Inferior parietal cortex (tissue), 1 donor: ENCODE measurements at regions not wholly inside any gene's neighbourhood (a gene's known extent, or its start where the extent isn't known, plus 50 kb on each side); places are given as distances from the start of the nearest gene placed in this dataset.
"Not testable (repeated sequence)": the region's sequence is repeated elsewhere in the genome, so short reads cannot be mapped to it uniquely, and the experiment has no call there.

Source experiments
- DNase-seq: peaks from one replicate; pipeline ENCODE4 v3.0.0-alpha.2; 2016; ENCODE audit errors: extremely low spot score

DNA sequence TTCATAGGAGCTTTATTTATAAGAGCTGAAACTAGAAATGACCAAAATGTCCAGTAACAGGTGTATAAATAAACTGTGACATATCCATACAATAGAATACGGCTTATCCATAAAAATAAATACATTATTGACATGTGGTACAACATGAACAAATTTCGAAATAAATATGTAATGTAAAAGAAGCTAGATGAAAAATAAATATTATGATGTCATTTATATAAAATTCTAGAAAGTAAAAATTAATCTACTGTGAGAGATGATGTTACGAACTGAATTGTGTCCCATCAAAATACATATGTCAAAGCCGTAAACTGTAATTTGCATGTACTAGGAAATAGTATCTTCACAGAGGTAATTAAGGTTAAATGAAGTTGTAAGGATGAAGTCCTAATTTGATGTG, 1104.9 kb downstream of the NSUN3 start:
- DNase-seq, result no peak

DNA sequence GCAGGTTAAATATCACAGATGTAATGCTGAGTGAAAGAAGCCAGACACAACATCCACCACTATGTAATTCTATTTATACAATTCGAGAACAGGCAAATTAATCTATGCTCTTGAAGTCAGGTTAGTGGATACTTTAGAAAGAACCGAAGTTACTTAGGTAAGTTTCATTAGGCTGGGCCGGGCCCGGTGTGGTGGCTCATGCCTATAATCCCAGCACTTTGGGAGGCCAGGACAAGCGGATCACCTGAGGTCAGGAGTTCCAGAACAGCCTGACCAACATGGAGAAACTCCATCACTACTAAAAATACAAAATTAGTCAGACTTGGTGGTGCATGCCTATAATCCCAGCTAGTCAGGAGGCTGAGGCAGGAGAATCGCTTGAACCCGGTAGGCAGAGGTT, 1105.7 kb downstream of the NSUN3 start:
- DNase-seq, result no peak

DNA sequence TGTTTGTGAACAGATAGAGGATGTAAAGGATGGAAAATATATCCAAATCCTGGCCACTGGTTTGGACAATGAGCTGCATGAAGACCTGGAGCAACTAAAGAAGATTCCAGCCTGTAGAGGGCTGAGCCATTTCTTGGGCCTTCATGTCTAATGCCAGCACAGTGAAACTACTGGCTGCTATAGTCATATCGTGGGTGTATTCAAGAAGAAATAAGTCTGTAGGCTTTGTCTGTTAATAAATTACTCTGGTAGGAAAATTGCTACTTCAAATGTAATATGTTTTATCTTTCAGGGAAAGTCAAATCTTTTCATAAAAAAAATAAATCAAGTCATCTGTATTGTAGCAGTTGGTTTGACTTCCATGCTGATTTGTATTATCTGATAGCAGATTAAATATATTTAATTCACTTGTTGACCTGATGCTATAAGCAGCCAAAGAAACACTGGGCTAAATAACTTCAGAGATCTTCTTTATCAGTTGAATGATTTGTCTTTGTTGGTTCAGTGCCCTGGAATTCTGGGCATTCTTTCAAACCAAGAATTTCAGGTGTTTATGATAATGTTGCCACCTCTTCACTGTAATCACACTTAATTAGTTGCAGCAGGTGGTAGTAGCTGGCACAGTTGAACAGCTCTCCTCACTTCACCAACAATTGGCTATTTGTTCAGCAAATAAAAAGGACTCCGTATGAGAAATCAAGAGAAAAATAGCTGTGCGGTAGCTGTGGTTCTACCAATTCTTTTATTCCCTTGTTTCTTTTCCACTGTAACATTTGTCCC, 1109.5 kb downstream of the NSUN3 start:
- DNase-seq, result no peak

DNA sequence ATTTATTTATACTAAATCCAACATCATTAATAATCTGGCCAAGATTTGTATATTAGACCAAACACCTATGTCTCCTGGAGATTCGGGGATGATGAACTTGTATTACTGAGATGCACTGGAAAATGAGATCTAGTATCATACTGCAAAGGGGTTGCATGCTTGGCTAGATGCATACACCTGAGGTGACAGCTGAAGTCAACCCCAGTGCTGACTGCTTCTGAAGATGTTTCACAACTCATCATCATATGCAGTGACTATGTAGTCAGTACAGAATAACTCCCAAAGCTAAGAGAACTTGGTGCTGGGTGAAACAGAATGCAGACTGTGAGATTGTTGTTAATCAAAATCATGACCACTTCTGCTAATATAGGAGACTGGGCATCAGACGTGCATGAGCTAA, 1114.2 kb downstream of the NSUN3 start:
- DNase-seq, result no peak

DNA sequence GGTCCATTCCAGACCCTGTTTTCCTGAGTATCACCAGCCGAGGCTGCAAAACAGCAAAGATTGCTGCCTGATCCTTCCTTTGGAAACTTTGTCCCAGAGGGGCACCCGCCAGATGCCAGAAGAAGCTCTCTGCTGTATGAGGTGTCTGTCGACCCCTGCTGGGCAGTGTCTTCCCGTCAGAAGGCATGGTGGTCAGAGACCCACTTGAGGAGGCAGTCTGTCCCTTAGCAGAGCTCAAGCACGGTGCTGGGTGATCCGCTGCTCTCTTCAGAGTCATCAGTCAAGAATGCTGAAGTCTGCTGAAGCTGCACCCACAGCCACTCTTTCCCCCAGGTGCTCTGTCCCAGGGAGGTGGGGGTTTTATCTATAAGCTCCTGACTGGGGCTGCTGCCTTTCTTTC, 1121.2 kb downstream of the NSUN3 start:
- no peak for DNase-seq

DNA sequence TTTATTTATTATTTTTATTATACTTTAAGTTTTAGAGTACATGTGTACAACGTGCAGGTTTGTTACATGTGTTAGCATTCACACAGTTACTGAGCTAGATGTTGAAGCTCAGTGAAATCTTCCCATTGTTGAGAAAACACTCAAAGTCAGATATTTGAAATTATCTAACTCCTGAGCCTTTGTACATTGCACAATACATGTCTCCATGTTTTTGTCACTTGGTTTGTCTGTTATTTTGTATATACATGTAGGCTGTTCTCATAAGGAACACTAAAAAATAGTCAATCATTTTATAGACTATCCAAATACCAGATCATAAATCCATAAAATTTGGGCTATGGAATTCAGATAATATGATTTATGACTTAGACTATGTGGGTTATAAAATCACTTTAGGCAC, 1126.5 kb downstream of the NSUN3 start:
- no peak for DNase-seq

DNA sequence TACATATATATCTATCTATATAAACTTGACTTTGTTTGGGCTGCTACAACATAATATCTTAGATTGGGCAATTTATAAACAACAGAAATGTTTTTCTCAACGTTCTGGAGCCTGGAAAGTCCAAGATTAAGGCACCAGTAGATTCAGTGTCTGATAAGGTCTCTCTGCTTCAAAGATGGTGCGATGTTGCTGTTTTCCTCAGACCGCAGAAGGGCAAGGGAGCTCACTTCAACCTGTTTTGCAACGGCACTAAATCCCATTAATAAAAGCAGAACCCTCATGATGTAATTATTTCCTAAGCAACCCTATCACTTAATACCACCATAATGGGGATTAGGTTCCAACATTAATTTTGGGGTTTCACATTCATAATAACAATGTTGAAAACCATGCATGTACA, 1134.8 kb downstream of the NSUN3 start:
- DNase-seq, result no peak

DNA sequence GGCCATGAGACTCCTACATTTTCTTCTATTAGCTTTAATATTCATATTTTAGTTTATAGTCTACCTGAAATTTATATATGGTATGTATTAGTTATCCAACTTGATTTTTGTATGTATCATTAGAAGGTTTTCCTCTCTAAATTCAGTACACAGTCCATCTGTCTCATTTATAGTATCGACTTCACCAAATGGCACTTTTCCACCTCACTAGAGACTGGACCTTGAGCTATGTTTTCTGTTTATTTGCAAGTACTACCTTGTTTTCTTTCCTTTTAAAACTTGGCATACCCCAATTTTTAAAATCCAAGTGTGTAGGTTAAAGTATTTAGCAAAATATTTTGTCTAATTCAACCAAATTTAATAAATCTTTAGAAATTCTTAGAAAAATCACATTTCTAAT, 1137.5 kb downstream of the NSUN3 start:
- no peak for DNase-seq

DNA sequence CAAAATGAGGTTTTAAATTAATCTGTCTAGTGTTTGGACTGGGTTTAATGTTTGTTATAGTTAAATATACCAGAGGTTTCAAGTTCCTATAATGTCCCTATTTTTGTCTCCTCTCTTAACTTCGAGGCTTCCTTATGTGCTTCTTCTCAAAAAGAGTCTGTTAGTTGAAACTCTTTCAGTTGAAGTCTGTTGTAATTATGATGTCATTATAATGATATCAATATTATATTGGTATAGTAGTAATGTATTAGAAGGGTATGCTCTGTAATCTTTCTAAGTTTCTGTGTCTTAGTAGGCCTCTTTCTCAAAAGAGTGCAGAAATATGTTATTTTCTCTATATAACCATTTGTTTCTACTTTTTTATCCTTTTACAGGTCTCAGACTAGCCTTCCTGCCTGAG, 1148.0 kb downstream of the NSUN3 start:
- no peak for DNase-seq

DNA sequence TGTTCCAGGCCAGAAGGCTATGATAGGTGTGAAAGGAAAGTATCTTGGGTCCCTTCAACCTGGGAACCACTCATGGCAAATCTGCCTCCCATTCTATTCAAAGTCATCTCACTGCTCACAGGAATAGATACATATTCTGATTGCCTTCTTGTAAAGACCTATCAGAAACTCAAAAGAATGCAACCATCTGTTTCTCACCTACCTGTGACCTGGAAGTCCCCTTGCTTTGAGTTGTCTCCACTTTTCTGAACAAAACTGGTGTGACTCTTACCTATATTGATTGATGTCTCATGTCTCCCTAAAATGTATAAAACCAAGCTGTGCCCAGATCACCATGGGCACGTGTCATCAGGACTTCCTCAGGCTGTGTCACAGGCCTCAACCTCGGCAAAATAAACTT, 1149.3 kb downstream of the NSUN3 start:
- no peak for DNase-seq

DNA sequence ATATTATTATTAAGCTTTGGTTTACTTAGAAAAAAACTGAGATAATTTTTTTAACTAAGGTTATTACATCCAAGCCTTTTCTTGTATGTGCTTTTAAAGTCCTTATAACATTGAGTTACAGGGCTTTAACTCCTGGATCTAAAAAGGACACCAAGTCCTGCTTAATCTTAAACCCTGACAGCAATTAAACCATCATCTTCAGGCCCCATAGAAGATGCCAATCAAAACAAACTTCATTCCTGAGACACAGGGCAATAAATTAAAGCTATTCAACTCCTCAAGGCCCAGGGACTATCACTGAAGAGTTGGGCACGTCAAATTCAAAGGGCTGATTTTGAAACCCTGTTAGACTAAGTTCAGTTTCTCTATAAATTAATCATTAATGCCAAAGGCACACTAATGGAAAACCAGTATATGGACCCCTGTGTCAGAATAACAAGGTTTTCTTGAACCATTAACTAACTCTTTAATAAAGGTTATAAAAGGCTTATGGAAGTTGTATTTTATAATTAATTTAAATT, 1152.6 kb downstream of the NSUN3 start:
- no peak for DNase-seq

DNA sequence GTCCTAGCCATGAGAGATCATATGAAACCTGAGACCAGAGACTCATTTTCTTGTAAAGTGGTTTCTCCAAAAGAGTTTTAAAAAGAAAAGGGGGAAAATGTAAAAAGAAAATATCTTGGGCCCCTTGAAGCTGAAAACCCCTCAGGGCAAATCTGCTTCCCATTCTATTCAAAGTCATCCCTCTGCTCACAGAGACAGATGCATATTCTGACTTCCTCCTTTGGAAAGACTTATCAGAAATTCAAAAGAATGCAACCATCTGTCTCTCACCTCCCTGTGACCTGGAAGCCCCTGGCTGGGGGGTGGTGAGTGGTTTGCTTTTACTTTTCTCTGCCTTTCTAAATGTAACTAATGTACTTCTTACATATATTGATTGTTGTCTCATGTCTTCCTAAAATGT, 1154.8 kb downstream of the NSUN3 start:
- no peak for DNase-seq

DNA sequence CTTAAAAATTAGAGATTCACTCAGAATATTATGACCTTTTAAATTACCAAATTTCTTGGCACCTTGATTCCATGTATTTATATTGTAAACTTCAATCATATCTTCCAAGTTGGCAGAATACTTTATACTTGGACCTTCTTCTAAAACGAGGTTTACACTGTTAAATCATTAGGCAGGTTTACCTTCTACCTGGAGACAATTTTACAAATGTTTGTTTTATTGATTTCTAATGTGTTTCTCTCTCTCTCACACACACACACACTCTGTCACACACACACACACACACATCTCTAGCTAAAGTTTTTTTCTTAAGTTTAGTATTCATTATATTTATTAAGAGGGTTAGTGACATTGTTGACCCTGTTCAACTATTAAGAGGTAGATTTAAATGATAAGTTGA, 1155.6 kb downstream of the NSUN3 start:
- no peak for DNase-seq

DNA sequence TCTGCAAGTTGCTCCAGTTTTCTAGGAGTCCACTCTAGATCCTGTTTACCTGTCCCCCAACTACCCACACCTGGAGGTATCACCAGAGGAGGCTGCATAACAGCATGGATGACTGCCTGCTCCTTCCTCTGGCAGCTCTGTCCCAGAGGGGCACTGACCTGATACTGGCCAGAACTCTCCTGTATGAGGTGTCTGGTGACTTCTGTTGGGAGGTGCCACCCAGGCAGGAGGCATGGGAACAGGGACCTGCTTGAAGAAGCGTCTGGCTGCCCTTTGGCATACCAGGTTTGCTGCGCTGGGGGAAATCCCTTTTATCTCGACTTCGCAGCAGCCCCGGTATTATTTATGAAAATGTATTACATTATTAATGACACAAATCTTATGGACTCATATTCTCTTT, 1163.6 kb downstream of the NSUN3 start:
- no peak for DNase-seq

DNA sequence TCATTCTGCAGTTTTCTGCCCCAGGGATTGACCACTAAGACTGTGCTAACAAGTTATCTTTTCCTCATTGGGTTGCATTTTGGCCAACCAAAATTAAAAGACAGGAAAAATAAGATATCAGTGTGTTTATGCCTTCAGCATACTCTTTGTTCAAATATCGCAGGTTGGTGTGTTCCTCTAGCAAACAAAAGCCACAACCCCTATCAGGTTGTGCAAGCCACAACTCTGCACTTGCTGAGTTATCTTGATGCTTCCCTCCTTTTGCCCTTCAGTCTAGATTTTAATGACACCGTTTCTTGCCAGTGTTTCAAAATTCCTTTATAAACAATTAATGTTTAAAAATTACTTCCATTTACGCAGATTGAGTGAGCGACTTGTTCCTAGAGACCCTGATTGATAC, 1164.2 kb downstream of the NSUN3 start:
- no peak for DNase-seq

DNA sequence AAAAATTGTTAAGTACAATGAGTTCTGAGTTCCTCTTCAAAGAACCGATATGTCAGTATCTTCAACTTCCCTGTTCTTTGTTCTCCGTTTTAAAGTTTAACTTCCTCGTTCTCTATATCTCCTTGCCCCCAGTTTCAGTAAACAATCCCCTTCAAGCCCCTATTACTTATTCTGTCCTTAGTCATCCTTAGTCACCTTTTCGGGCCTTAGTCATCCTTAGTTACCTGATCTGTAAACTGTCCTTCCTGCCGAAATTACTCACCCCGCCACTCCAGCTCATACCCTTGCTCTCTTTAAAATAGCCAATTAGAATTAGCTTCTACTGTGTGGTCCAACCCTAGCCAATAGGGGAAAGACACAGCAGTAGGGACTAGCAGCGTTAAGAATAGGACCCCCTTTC, 1165.6 kb downstream of the NSUN3 start:
- DNase-seq, result no peak

DNA sequence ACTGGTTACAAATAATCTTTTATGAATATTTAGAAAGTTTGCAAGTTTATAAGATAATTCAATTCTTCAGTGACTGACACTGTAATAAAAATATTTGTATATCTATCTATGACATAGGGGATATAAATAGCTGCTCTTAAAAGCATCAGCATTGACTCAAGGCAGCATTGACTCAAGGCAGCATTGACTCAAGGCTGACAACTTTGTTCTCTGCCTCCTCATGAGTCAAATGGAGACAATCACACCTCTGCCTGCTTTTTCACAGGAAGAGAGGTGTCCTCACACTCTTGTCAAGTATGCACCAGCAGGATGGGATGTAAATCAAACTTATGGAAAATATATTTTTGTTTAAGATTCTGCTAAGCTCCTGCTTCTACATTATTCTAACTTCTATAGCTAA, 1173.1 kb downstream of the NSUN3 start:
- peak; percentile 39 for DNase-seq

DNA sequence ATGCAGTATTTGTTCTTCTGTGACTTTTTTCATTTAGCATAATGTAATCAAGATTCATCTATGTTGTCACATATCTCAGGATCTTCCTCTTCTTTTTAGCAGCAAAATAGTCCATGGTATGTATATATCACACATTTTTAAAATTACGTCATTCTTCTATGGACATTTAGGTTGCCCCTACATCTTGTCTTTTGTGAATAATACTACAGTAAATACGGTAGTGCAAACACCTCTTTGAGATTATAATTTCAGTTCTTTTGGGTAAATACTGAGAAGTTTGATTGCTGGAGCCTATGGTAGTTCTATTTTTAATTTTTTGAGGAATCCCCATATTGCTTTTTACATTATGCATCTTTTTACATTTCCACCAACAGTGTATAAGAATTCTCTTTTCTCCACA, 1174.9 kb downstream of the NSUN3 start:
- no peak for DNase-seq

DNA sequence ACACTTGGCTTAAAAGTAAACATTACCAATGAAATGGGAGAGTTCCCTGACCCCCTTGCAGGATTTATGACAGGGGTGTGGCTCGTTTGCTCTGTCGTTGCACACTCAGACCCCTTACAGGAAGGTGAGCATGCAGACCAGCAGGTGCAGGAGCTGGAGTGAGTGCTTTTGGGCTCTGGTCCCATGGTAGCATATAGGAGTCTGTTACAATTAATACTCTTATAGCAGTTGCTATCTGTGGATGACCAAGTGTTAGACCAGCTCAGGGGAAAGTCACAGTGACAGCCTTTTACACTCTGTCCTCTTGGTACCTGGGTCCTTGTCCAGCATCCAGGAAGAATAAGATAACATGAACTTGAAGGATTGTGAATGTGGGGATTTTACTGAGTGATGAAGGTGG, 1177.5 kb downstream of the NSUN3 start:
- no peak for DNase-seq

DNA sequence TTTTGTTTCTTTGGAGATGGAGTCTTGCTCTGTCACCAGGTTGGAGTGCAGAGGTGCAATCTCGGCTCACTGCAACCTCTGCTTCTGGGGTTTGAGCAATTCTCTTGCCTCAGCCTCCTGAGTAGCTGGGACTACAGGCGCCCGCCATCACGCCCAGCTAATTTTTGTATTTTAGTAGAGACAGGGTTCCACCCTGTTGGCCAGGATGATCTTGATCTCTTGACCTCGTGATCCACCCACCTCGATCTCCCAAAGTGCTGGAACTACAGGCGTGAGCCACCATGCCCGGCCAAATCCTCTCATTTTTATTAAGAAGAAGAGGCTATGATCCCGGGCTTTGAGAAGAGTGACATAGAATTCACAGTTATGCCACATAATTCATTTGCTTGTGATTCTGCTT, 1178.4 kb downstream of the NSUN3 start:
- not testable (repeated sequence) for DNase-seq

DNA sequence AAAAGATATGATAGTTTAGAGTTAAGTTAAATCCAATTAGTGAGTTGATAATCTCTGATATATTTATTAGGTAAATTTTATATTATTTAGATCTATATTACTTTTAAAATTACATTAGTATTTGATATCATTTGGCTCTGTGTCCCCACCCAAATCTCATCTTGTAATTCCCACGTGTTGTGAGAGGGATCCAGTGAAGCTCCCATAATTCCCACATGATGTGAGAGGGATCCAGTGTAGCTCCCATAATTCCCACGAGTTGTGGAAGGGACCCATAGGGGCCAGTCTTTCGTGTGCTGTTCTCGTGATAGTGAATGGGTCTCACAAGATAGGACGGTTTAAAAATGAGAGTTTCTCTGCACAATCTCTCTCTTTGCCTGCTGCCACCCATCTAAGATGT, 1183.6 kb downstream of the NSUN3 start:
- no peak for DNase-seq

DNA sequence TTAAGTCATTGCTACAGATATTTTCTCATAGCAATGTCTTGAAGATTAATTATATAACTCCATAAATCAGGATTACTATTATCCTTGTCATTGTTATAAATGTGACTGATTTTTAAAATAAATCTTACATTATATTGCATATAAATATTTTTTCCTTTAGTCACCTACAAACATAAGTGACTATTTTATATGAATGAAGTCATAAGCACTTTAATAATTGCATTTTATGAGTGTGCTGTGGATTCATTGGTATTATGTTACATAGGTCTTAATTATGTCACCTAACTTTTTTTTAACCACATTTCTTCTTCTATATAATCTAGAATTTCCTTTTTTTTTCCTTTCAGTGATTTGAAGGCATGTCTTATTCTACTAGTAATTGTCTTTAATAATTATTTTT, 1191.2 kb downstream of the NSUN3 start:
- no peak for DNase-seq

DNA sequence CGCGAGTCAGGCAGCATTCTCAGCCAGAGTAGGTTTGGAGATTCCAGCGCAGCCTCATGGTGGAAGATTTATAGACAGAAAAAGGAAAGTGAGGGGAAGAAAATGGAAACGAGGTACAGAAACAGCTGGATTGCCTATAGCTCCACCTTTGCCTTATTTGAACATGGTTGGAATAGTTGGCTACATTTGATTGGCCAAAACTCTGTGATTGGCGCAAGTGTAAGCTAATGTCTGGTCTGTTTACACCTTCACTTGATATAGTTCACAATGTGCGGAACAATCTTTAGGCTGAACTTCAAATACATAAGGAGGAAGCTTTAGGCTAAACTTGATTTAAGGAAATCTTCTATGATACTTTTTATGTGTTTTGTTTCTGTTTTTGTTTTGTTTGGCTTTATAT, 1191.9 kb downstream of the NSUN3 start:
- no peak for DNase-seq

DNA sequence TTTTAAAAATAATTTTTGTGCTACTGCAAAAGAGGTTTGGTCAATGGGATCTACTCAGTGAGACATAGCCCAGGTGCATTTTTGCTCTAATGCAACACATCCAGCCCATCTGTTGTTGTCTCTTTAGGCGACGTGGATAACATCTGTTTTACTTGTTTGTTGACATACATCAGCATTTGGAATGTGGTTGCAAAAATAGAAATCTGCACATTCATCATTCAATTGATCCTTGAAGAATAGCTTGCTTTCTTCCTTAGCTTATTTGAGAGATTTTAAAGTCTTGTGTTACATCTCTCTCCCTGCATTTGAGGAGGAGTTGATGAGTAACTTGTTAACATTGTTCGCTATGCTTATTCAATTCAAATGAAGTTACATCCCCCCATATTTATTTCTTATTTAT, 1202.3 kb downstream of the NSUN3 start:
- DNase-seq, result no peak
